ENCODE measurements at regions not wholly inside any gene's neighbourhood (a gene's known extent, or its start where the extent isn't known, plus 50 kb on each side); places are given as distances from the start of the nearest gene placed in this dataset.

DNA sequence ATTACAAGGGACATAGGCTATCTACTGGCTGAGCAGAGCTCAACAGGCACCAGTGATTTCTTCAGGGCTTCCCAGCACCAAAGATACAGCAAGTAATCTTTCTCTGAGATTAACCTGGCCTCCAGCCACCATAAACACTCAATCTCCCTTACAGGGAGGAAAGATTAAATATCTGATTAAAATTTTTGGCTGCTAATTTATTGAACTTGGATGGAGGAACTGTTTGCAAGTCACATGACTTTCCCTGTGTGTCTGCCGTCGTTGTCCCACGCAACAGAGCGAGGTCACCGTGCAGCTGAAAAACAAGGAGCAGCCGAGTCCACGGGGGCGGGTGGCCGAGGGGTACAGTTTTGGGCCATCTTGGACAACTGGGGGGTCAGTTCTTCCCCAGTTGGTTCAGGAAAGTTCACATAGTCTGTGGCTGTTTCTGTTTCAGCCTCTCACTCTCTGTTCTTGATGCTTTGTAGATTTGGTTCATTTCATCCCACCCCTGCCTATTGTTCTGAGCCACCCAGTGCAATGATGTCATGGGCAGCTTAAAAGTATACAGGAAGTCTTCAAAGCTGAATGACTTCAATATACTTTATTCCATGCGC lies 186.8 kb upstream of the CTAGE1 start:
- H3F3A ChIP-seq (ENCODE audit: insufficient read depth, low read length): no peaks in the 10 kb centered on the region
- H3K9me2 ChIP-seq (ENCODE audit: low read depth, low read length): no peaks in the 10 kb centered on the region
- no peak overlapping the region for H3K27ac ChIP-seq (ENCODE audit: low read depth, low read length, poor library complexity, severe bottlenecking)
- H3K27me3 ChIP-seq (ENCODE audit: insufficient read depth, low read length): no peaks in the 10 kb centered on the region
- no peak overlapping the region for H3K9ac ChIP-seq (ENCODE audit: low read length)
- H3K79me2 ChIP-seq (ENCODE audit: insufficient read depth, low read length): no peaks in the 10 kb centered on the region
- no peak overlapping the region for H3K4me2 ChIP-seq (ENCODE audit: low read length)
- no peak for TF ChIP-seq EZH2 (IDR thresholded peaks at IDR 0.05; ENCODE audit: borderline replicate concordance, low read length)
- TF ChIP-seq, protein P1, sequence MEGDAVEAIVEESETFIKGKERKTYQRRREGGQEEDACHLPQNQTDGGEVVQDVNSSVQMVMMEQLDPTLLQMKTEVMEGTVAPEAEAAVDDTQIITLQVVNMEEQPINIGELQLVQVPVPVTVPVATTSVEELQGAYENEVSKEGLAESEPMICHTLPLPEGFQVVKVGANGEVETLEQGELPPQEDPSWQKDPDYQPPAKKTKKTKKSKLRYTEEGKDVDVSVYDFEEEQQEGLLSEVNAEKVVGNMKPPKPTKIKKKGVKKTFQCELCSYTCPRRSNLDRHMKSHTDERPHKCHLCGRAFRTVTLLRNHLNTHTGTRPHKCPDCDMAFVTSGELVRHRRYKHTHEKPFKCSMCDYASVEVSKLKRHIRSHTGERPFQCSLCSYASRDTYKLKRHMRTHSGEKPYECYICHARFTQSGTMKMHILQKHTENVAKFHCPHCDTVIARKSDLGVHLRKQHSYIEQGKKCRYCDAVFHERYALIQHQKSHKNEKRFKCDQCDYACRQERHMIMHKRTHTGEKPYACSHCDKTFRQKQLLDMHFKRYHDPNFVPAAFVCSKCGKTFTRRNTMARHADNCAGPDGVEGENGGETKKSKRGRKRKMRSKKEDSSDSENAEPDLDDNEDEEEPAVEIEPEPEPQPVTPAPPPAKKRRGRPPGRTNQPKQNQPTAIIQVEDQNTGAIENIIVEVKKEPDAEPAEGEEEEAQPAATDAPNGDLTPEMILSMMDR (IDR thresholded peaks at IDR 0.05; ENCODE audit: low read length): no peak
- H3K9me3 ChIP-seq (ENCODE audit: low read length): no peaks in the 10 kb centered on the region
- H3K36me3 ChIP-seq (ENCODE audit: insufficient read depth, low read length): no peaks in the 10 kb centered on the region
- H3K4me3 ChIP-seq (ENCODE audit: low read depth, low read length, poor library complexity, severe bottlenecking): no peak overlapping the region
- H2AFZ ChIP-seq (ENCODE audit: low read length): no peak overlapping the region
- H4K20me1 ChIP-seq (ENCODE audit: insufficient read depth, low read length): no peaks in the 10 kb centered on the region
- H3K4me1 ChIP-seq (ENCODE audit: insufficient read depth, low read length, severe bottlenecking): no peaks in the 10 kb centered on the region

DNA sequence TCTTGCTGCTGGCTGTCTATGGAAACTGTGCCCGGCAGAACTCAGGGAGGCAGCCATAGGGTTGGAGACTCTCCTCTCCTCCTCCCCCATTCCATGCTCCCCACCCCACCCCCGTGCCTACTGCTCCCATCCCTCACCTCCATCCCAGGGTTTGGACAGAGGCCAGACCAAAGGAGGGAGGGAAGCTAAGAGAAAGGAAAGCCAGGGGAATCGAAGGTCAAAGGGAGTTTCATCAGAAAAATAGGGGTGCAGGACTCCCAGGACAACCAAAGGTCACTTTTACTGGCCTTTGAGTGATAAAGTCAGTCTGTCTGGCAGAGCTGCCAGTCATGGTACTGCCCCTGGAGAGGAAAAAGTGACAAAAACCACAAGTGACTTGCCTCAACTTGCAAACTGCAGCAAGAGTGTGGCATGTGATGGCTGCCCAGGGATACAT lies 187.3 kb upstream of the CTAGE1 start:
- Histone ChIP-seq H3F3A (ENCODE audit: insufficient read depth, low read length) (no peaks in the 10 kb centered on the region), H3K9me3 (ENCODE audit: low read length) (no peaks in the 10 kb centered on the region), H3K9ac (ENCODE audit: low read length) (no peak overlapping the region), H3K4me1 (ENCODE audit: insufficient read depth, low read length, severe bottlenecking) (no peaks in the 10 kb centered on the region), H3K27ac (ENCODE audit: low read depth, low read length, poor library complexity, severe bottlenecking) (no peak overlapping the region), H3K4me2 (ENCODE audit: low read length) (no peak overlapping the region), H3K79me2 (ENCODE audit: insufficient read depth, low read length) (no peaks in the 10 kb centered on the region), H3K9me2 (ENCODE audit: low read depth, low read length) (no peaks in the 10 kb centered on the region), H4K20me1 (ENCODE audit: insufficient read depth, low read length) (no peaks in the 10 kb centered on the region), H3K36me3 (ENCODE audit: insufficient read depth, low read length) (no peaks in the 10 kb centered on the region), H3K4me3 (ENCODE audit: low read depth, low read length, poor library complexity, severe bottlenecking) (no peak overlapping the region), H3K27me3 (ENCODE audit: insufficient read depth, low read length) (no peaks in the 10 kb centered on the region), H2AFZ (ENCODE audit: low read length) (no peak overlapping the region)
- TF ChIP-seq, protein P1 (IDR thresholded peaks at IDR 0.05; ENCODE audit: low read length): no peak
- TF ChIP-seq EZH2 (IDR thresholded peaks at IDR 0.05; ENCODE audit: borderline replicate concordance, low read length): no peak

DNA sequence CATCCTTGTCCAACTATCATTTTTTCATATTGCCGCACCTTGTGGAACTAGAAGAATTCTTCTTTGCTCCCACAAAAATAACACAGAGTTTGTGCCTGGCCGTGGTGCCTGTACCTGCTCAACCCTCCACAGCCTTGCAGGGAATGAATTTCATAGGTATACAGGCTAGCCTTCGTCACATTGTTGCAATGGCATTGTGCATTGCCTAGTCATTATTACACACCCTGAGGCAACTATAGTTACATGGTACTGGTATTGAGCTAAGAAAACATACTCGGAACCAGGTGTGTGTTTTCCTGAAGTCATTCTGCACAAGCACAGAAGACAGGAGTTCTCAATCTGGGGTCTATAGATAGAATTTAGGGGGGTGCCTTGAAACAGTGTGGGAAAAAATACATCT lies 188.0 kb upstream of the CTAGE1 start:
- Histone ChIP-seq H3K27ac (ENCODE audit: low read depth, low read length, poor library complexity, severe bottlenecking) (no peak overlapping the region), H3F3A (ENCODE audit: insufficient read depth, low read length) (no peaks in the 10 kb centered on the region), H3K4me3 (ENCODE audit: low read depth, low read length, poor library complexity, severe bottlenecking) (no peak overlapping the region), H3K9me3 (ENCODE audit: low read length) (no peaks in the 10 kb centered on the region), H4K20me1 (ENCODE audit: insufficient read depth, low read length) (no peaks in the 10 kb centered on the region), H3K36me3 (ENCODE audit: insufficient read depth, low read length) (no peaks in the 10 kb centered on the region), H2AFZ (ENCODE audit: low read length) (no peak overlapping the region), H3K27me3 (ENCODE audit: insufficient read depth, low read length) (no peaks in the 10 kb centered on the region), H3K4me2 (ENCODE audit: low read length) (no peak overlapping the region), H3K4me1 (ENCODE audit: insufficient read depth, low read length, severe bottlenecking) (no peaks in the 10 kb centered on the region), H3K9ac (ENCODE audit: low read length) (no peak overlapping the region), H3K9me2 (ENCODE audit: low read depth, low read length) (no peaks in the 10 kb centered on the region), H3K79me2 (ENCODE audit: insufficient read depth, low read length) (no peaks in the 10 kb centered on the region)
- TF ChIP-seq, protein P1 (IDR thresholded peaks at IDR 0.05; ENCODE audit: low read length): no peak
- no peak for TF ChIP-seq EZH2 (IDR thresholded peaks at IDR 0.05; ENCODE audit: borderline replicate concordance, low read length)
